Mucosa of stomach (tissue), 1 donor: ENCODE measurements at regions not wholly inside any gene's neighbourhood (a gene's known extent, or its start where the extent isn't known, plus 50 kb on each side); places are given as distances from the start of the nearest gene placed in this dataset.

ENCODE experiments used
- H3K27me3 ChIP-seq: one replicate; pipeline ENCODE4 v1.7.0; 2013; ENCODE audit warnings: mild to moderate bottlenecking, low read length; ENCODE audit not compliant: control insufficient read depth, insufficient read depth
- H3K36me3 ChIP-seq: one replicate; pipeline ENCODE4 v1.7.0; 2013; ENCODE audit warnings: low read length; ENCODE audit not compliant: control insufficient read depth, insufficient read depth
- H3K4me1 ChIP-seq: one replicate; pipeline ENCODE4 v1.7.0; 2013; ENCODE audit warnings: mild to moderate bottlenecking, low read length; ENCODE audit not compliant: control insufficient read depth, insufficient read depth
- H3K4me3 ChIP-seq: one replicate; pipeline ENCODE4 v1.7.0; 2013; ENCODE audit warnings: low read length
- H3K9ac ChIP-seq: one replicate; pipeline ENCODE4 v1.7.0; 2013; ENCODE audit warnings: mild to moderate bottlenecking, low read length, moderate library complexity
- H3K9me3 ChIP-seq: one replicate; pipeline ENCODE4 v1.7.0; 2013; ENCODE audit warnings: mild to moderate bottlenecking, low read length, moderate library complexity; ENCODE audit not compliant: control insufficient read depth
- donor health status: Pancreatic carcinoma.

DNA sequence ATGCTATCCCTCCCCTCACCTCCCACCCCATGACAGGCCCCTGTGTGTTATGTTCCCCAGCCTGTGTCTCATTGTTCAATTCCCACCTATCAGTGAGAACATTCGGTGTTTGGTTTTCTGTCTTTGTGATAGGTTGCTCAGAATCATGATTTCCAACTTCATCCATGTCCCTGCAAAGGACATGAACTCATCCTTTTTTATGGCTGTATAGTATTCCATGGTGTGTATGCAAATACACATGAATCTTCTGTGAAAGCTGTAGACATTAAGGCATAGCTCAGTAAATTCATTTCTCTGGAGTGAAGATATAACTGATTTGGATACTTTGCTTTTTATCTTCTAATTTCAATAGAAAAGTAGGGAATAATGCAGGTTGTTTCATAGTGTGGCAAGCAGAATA is 125.8 kb upstream of the C1QTNF9B start:
- Histone ChIP-seq H3K9ac (no peak overlapping the region), H3K36me3 (no peaks in the 10 kb centered on the region), H3K4me3 (no peak overlapping the region), H3K9me3 (no peaks in the 10 kb centered on the region), H3K27me3 (no peaks in the 10 kb centered on the region), H3K4me1 (no peaks in the 10 kb centered on the region)

GRCh38 chr13:24027494-24027893 is 130.2 kb upstream of the C1QTNF9B start:
- Histone ChIP-seq H3K9me3 (no peaks in the 10 kb centered on the region), H3K27me3 (no peaks in the 10 kb centered on the region), H3K9ac (no peak overlapping the region), H3K4me1 (peaks cover 10% of the 10 kb centered on the region), H3K36me3 (no peaks in the 10 kb centered on the region), H3K4me3 (no peak overlapping the region)

DNA sequence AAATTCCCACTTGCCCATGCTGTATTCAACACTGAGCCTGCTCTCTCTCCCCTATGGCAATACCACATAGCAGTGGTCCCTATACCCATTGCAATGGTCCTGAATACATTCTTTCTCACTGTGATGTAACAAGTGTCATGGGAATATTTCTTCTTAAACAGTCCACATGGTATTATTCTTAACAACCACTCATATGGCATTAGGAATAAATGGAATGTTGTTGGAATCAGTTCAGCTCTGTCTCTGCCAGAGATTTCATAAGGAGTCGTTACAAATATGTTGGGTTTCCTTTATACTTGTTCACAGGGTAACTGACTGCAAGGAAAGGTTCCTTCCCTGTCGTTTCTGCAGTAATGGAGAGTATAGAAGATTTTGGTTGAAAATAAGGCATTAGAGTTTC is 128.3 kb upstream of the SPATA13 start:
- Histone ChIP-seq H3K36me3 (no peaks in the 10 kb centered on the region), H3K4me3 (no peak overlapping the region), H3K27me3 (no peaks in the 10 kb centered on the region), H3K9ac (no peak overlapping the region), H3K9me3 (no peaks in the 10 kb centered on the region), H3K4me1 (peaks cover 37% of the 10 kb centered on the region)

DNA sequence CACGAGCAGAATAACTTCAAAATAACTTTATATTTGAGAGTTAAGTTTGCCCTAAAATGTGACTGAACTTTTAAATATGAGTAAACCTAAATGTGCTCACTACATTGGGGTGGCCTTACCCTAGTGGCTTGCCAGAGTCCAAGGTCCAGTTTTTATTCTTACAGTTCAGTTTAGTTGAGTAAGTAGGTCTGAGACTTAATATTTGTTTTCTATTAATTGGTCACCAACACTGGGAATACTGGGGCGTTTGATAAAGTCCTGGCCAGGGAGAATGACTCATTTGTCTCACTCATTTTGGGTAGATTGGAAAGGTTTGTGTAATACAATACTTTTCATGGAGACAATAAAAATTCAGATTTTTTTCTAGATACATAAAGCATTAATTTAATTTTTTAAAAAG is 127.8 kb upstream of the SPATA13 start:
- Histone ChIP-seq H3K9ac (no peak overlapping the region), H3K4me1 (peaks cover 37% of the 10 kb centered on the region)

DNA sequence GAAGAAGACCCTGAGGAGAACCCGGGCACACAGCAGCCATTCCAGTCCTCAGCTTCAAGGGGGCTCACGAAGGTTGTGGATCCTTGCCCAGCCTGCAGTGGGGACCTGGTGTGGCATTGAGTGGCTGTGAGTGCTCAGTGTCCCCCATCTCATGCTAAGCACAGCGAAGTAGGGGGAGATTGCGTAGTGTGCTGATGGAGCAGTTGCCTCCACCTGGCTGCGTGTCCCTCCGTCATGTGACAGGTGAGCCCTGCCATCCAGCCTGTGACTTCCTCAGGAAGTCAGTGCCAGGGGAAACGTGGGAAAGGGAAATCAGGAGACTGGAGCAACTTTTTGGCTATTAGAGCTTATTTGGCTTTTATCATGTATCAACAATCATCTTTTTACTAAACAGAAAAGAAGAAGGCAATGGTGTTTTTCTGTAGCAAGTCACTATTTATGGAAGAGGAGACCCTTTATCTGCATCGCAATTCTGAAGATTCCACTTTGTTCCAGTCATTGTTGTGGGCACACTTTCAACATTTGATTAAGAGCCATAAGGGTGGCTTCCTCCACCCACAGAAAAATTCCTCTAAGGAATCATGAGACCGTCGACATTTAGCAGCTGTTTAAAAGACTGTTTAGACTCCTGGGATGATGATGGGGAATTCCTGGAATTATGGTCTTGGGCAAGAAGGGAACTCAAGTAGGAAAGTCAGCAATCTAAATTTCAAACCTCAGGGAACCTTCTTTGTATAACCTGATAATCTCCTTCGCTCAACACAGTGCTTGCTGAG is 126.8 kb upstream of the SPATA13 start:
- H3K4me3 ChIP-seq = no peak overlapping the region
- no peaks in the 10 kb centered on the region for H3K9me3 ChIP-seq
- no peak overlapping the region for H3K9ac ChIP-seq
- H3K4me1 ChIP-seq = peaks cover 43% of the 10 kb centered on the region
- no peaks in the 10 kb centered on the region for H3K27me3 ChIP-seq
- H3K36me3 ChIP-seq = no peaks in the 10 kb centered on the region

More for the DNA sequence above, 127.8 kb upstream of the SPATA13 start:
- Histone ChIP-seq H3K9me3 (no peaks in the 10 kb centered on the region), H3K4me3 (no peak overlapping the region), H3K36me3 (no peaks in the 10 kb centered on the region), H3K27me3 (no peaks in the 10 kb centered on the region)

- peaks cover 52% of the 10 kb centered on the region for H3K4me1 ChIP-seq
Observed at GRCh38 chr13:24035411-24035810, 125.1 kb upstream of the SPATA13 start.

GRCh38 chr13:24036115-24036514 is 124.4 kb upstream of the SPATA13 start:
- Histone ChIP-seq H3K27me3 (no peaks in the 10 kb centered on the region), H3K9ac (no peak overlapping the region), H3K4me1 (peaks cover 57% of the 10 kb centered on the region), H3K36me3 (no peaks in the 10 kb centered on the region), H3K4me3 (no peak overlapping the region), H3K9me3 (no peaks in the 10 kb centered on the region)

More at GRCh38 chr13:24035411-24035810, 125.1 kb upstream of the SPATA13 start:
- no peak overlapping the region for H3K4me3 ChIP-seq
- H3K9ac ChIP-seq = no peak overlapping the region
- no peaks in the 10 kb centered on the region for H3K9me3 ChIP-seq
- H3K27me3 ChIP-seq = no peaks in the 10 kb centered on the region
- H3K36me3 ChIP-seq = no peaks in the 10 kb centered on the region

- Histone ChIP-seq H3K36me3 (no peaks in the 10 kb centered on the region), H3K27me3 (no peaks in the 10 kb centered on the region), H3K4me1 (peaks cover 48% of the 10 kb centered on the region), H3K9me3 (no peaks in the 10 kb centered on the region), H3K9ac (no peak overlapping the region), H3K4me3 (no peak overlapping the region)
Observed at GRCh38 chr13:24038405-24038804, 122.1 kb upstream of the SPATA13 start.

- Histone ChIP-seq H3K4me3 (no peak overlapping the region), H3K4me1 (peaks cover 45% of the 10 kb centered on the region), H3K9me3 (no peaks in the 10 kb centered on the region), H3K27me3 (no peaks in the 10 kb centered on the region), H3K9ac (no peak overlapping the region), H3K36me3 (no peaks in the 10 kb centered on the region)
Observed at GRCh38 chr13:24038841-24039330, 121.6 kb upstream of the SPATA13 start.

DNA sequence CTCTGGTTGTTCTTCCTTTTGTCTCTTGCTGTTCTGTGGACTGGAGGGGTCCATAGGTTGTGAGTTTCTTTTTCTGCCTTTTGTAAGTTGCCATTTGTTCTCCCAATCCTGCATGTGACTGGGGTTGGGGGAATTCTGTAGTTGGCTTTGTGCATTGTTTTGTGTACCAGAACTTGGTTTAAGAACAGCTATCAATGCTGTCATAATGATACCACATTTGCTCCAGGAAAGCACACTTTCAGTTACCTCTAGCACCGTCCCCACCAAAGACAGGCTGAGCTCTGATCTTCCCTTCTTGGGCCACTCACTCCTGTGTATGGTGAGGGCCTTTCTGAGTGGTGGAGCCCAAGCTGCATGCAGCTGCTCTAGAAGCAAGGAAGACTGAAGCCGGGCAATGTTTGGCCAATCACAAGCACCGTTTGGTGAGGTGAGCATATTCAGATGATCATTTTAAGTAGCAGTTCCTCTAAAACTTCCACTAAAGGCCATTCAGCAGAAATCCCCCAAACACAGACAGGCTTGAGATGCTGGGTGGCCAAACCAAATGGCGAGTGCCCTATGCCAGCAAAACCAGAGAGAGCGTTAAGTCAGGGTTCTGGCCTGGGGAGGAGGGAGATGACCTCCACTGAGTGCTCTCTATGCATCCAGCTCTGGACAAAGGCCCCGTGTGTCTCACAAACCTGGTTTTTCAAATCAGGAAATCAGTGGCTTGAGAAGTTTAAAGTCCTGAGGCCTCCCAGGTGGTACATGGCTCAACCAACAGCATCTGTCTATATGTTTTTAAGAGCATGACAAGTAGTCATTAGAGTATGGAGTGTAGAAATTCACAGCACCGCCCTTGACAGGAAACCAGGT is 120.7 kb upstream of the SPATA13 start:
- Histone ChIP-seq H3K4me3 (no peak overlapping the region), H3K36me3 (no peaks in the 10 kb centered on the region), H3K4me1 (peaks cover 40% of the 10 kb centered on the region), H3K27me3 (no peaks in the 10 kb centered on the region), H3K9ac (no peak overlapping the region), H3K9me3 (no peaks in the 10 kb centered on the region)

DNA sequence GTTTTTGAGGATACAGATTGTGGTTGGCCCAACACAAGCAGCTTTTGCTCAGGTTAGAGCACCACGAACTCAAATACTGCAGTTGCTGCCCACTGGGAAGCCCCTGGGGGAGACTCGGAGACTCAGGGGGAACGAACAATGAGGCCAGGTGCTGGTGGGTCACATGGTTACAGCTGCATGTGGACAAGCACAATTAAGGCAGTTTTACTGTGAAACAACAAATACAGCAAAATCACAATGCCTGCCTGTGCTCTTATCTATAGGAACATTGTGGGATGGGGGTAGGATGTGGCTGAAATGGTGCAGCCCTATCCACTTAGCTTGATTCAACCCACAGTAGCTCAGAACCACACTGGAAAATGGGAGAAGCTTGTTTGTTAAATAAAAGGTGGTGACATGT is 119.7 kb upstream of the SPATA13 start:
- no peaks in the 10 kb centered on the region for H3K27me3 ChIP-seq
- no peaks in the 10 kb centered on the region for H3K9me3 ChIP-seq
- peaks cover 37% of the 10 kb centered on the region for H3K4me1 ChIP-seq
- no peak overlapping the region for H3K9ac ChIP-seq
- no peak overlapping the region for H3K4me3 ChIP-seq
- no peaks in the 10 kb centered on the region for H3K36me3 ChIP-seq

DNA sequence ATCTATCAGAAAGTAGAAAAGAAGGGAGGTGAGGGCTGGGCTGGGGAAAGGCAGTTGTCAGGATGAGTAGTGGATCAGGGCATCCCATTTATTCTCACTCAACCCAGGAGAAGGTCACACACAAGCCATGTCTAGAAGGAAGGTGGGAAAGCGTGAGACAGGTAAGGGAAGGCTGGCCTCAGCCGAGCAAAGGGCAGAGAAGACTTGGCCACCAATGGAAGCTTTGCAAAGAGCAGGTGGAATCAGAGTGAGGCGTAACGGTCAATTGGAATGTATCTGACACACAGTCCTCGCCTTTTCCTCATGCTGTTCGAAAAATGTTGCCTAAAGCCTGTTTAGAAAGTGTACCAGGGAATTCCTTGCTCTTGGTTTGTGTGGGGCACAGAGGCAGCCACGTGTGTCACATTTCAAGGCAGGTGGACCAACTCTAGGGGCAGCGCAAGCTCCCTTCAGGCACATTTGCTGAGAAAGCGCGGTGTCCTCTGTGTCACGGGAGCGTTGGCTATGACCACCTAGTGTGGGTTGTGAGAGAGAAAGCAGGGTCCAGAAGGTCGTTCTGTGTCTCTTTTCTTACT is 118.8 kb upstream of the SPATA13 start:
- H3K9ac ChIP-seq = no peak overlapping the region
- no peak overlapping the region for H3K4me3 ChIP-seq
- no peaks in the 10 kb centered on the region for H3K36me3 ChIP-seq
- no peaks in the 10 kb centered on the region for H3K9me3 ChIP-seq
- H3K4me1 ChIP-seq = peaks cover 30% of the 10 kb centered on the region
- H3K27me3 ChIP-seq = no peaks in the 10 kb centered on the region
